ENCODE measurements at regions not wholly inside any gene's neighbourhood (a gene's known extent, or its start where the extent isn't known, plus 50 kb on each side); places are given as distances from the start of the nearest gene placed in this dataset.

GRCh38 chr4:117489107-117489506 lies 403.7 kb upstream of the TRAM1L1 start:
- no peaks in the 10 kb centered on the region for H3K27me3 ChIP-seq (ENCODE audit: insufficient read depth)
- H2AFZ ChIP-seq (ENCODE audit: low read depth) = no peak overlapping the region
- POLR2A ChIA-PET = no interaction called here
- CTCF ChIA-PET = no interaction called here
- WGBS (ENCODE audit: low lambda C conversion rate) = 56% methylated on average over 2 of the region's 2 CpGs
- no peak overlapping the region for H3K4me2 ChIP-seq
- H3K36me3 ChIP-seq (replicated peaks in 1 of 2; ENCODE audit: control insufficient read depth in 1 of 2, insufficient read depth in 2 of 2, low read length in 1 of 2) = no peaks in the 10 kb centered on the region
- no peaks in the 10 kb centered on the region for H3K9me3 ChIP-seq
- H3K4me3 ChIP-seq (ENCODE audit: low read depth in 2 of 2, low read length in 1 of 2) = no peak overlapping the region
- H3F3A ChIP-seq (replicated peaks; ENCODE audit: insufficient read depth) = no peaks in the 10 kb centered on the region
- no peaks in the 10 kb centered on the region for H3K4me1 ChIP-seq (ENCODE audit: control insufficient read depth in 1 of 2, insufficient read depth in 2 of 2, low read depth in 1 of 2, low read length in 1 of 2)
- no peaks in the 10 kb centered on the region for H4K20me1 ChIP-seq (ENCODE audit: insufficient read depth)
- DNase-seq = no peak
- H3K79me2 ChIP-seq (ENCODE audit: insufficient read depth) = no peaks in the 10 kb centered on the region
- H3K9ac ChIP-seq = no peak overlapping the region
- TF ChIP-seq RXRA (IDR thresholded peaks at IDR 0.05; ENCODE audit: borderline replicate concordance, low read depth) (no peak), USF2 (IDR thresholded peaks at IDR 0.05; ENCODE audit: borderline replicate concordance, low read depth, low read length) (no peak), TCF12 (IDR thresholded peaks at IDR 0.05) (no peak), JUND (IDR thresholded peaks at IDR 0.05) (no peak), PBX3 (IDR thresholded peaks at IDR 0.05) (no peak), REST (IDR thresholded peaks at IDR 0.05; ENCODE audit: low read depth, low read length) (no peak), RCOR1 (IDR thresholded peaks at IDR 0.05; ENCODE audit: low read length) (no peak), FOXJ3 (CRISPR knock-in tag; IDR thresholded peaks at IDR 0.05) (no peak), CHD2 (IDR thresholded peaks at IDR 0.05; ENCODE audit: low read length, partially characterized antibody) (no peak), NRF1 (IDR thresholded peaks at IDR 0.05; ENCODE audit: low read depth, low read length) (no peak), FOXM1 (IDR thresholded peaks at IDR 0.05; ENCODE audit: low read depth) (no peak), MXI1 (IDR thresholded peaks at IDR 0.05; ENCODE audit: low read depth, low read length) (no peak), TAF1 (IDR thresholded peaks at IDR 0.05; ENCODE audit: borderline replicate concordance, low read depth, low read length) (no peak), EP300 (IDR thresholded peaks at IDR 0.05; ENCODE audit: borderline replicate concordance in 1 of 2, low read depth in 1 of 2, low read length in 1 of 2) (no peak), GABPA (IDR thresholded peaks at IDR 0.05; ENCODE audit: low read depth) (no peak)
- no peaks in the 10 kb centered on the region for H3K9me2 ChIP-seq
- H3K27ac ChIP-seq (ENCODE audit: low read depth in 2 of 2, low read length in 1 of 2) = no peak overlapping the region

Data from SK-N-SH (cell line).